ENCODE measurements at regions not wholly inside any gene's neighbourhood (a gene's known extent, or its start where the extent isn't known, plus 50 kb on each side); places are given as distances from the start of the nearest gene placed in this dataset.

DNA sequence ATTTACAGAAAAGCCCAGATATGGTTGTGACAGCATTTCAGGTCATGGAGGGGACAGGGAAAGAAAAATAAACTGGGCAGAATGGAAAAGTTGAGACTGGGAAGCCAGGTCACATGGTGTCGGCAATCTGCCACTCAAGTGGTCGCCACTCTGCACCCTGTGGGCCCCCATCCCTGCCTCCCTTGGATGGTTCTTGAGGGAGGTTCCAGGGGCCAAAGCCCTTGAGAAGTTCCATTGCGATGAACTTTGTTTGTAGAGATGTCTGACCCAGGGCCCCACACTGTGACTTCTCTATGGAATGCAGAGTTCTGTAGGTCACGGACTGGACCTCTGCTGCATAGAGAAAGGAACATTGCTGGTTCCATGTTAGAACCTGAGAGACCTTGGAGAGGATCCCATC is 105.7 kb upstream of the SLC14A2 start:
- TF ChIP-seq POLR2AphosphoS5 (IDR thresholded peaks at IDR 0.05; ENCODE audit: borderline replicate concordance, low read depth, low read length) (no peak), EZH2 (IDR thresholded peaks at IDR 0.05) (no peak), FOXP2 (optimal IDR thresholded peaks at IDR 0.05; ENCODE audit: control extremely low read depth, extremely low read length, insufficient read depth) (no peak)
